VCaP (cell line): ENCODE measurements at regions not wholly inside any gene's neighbourhood (a gene's known extent, or its start where the extent isn't known, plus 50 kb on each side); places are given as distances from the start of the nearest gene placed in this dataset.

ENCODE experiments used
- H3K27ac ChIP-seq: fragments of 450-650 bp; 2 replicates; pipeline ENCODE4 v1.5.1; 2017
- TF ChIP-seq, protein P1 (sequence below): fragments of 450-650 bp; conservative IDR thresholded peaks from 2 replicates; pipeline ENCODE4 v1.5.1; 2017; ENCODE audit warnings: mild to moderate bottlenecking, moderate library complexity

DNA sequence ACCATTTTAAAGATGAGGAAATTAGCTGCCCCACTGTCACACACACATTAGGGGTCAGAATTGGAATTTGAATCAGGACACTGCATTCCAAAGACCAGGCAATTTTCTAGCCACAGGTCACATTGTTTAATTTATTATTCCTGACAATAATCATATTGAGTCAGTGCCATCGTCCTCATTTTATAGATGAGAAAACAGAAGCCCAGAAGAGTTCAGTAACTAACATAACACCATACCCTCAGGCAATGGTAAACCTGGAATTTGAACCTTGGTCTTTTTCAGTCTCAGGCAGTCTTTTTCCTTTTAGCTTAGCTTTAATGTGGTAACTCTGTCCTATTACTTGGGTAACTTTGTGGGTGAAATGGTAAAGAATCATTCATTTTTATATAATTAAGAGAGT, 330.3 kb upstream of the SYT1 start:
- H3K27ac ChIP-seq = no peak overlapping the region
- TF ChIP-seq, protein P1, sequence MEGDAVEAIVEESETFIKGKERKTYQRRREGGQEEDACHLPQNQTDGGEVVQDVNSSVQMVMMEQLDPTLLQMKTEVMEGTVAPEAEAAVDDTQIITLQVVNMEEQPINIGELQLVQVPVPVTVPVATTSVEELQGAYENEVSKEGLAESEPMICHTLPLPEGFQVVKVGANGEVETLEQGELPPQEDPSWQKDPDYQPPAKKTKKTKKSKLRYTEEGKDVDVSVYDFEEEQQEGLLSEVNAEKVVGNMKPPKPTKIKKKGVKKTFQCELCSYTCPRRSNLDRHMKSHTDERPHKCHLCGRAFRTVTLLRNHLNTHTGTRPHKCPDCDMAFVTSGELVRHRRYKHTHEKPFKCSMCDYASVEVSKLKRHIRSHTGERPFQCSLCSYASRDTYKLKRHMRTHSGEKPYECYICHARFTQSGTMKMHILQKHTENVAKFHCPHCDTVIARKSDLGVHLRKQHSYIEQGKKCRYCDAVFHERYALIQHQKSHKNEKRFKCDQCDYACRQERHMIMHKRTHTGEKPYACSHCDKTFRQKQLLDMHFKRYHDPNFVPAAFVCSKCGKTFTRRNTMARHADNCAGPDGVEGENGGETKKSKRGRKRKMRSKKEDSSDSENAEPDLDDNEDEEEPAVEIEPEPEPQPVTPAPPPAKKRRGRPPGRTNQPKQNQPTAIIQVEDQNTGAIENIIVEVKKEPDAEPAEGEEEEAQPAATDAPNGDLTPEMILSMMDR = no peak

DNA sequence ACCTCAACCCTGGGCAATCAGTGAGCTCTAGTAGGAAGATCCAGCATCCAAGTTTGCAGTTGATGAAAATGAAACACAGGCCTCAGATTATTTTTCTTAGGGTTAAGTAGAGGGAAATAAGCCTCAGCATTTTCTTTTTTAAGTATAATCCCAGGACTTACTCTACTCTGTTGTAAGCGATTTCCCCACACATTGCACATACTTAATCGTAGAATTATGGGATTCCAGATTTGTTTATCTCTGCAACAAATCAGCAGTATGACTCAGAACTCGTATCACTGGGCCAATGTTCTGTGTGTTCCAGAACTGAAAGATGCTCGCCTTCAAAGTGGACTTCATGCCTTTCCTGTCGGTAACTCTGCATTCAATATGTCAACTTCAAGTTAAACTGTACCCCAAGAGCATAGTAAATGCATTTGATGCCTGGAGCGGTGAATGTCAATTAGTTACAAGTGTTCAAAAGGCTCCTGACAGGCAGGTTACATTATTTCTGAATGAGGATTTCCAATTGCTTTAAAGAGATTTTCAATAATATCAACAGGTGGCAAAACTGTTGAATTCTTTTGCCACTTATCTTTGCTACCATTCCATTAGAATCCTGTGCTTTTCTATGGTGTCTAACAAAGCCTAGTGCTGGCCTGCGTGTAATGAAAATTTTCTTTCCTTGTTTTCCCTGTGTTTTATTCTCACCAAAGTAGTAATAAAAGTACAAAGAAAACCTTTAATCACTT, 323.8 kb upstream of the SYT1 start:
- H3K27ac ChIP-seq = no peak overlapping the region
- TF ChIP-seq, protein P1 = no peak

DNA sequence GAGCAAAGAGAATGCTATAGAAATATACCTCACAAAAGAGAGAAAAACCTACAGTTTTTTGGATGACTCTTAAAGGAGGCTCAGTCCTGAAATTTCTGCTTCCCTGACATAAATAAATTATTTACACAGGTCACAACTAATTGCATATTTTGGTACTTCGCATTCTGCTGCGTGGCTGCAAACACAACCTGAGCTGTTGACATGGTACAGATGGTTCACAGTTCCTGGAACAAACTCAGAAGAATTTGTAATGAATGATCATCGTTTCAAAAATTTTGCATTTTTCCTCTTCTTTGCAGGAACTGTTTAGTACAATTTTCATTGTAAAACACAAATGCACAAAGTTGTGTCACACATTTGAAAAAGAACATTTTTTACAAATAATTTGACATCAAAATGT, 313.7 kb upstream of the SYT1 start:
- no peak overlapping the region for H3K27ac ChIP-seq
- TF ChIP-seq, protein P1 = no peak

DNA sequence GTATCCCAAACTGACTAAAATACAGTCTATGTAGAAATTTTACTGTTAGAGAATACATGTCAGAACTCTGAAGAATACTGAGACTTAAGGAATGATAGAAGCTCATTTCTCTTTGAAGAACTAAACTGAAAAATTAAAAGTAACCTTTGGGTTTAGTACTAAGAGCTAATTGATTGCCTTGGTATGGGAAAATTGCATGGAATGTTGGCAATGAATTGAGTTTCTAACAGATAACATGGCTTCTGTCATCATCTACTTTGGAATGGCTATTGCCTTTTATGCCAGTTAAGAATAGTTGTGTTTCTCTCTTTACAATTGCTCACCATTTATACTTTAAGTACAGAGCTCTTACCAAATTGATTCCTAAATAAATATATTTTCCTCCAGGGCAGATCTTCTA, 308.8 kb upstream of the SYT1 start:
- TF ChIP-seq, protein P1 = no peak
- no peak overlapping the region for H3K27ac ChIP-seq

DNA sequence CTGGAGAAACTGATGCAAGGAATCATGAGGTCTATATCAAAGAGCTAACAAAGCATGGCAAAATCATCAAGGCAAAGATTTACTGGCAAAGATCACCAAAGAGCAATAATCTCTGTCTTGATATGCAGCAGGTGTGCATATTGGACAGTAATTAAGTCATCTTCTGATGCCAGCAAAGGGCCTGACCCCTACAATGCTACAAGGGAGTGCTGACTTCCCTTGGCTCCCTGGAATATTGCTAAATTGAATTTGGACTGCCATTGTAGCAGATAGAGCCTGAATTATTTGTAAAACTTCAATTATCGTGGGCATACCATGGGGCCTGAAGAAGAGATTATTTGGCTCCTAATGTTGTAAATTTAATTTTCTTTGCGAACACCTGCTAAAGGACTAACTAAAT, 307.9 kb upstream of the SYT1 start:
- TF ChIP-seq, protein P1 = no peak
- no peak overlapping the region for H3K27ac ChIP-seq

DNA sequence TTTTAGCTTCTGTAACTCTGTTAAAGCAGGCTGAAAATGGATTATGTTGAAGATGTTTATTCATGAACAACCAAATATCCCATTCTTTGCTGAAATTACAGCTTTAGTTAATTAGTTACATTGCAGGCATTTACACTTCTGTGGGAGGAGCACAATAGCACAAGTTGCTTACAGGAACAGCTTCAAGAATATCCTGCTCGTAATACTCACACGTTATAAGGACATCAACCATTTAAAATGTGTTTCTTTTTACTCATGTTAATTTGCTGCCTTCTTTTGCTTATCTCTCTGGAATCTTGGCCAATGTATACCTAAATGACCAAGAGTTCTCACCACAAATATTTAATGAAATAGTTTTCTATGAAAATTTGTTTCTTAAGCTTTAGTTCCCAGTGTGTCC, 305.2 kb upstream of the SYT1 start:
- TF ChIP-seq, protein P1 = no peak
- no peak overlapping the region for H3K27ac ChIP-seq

DNA sequence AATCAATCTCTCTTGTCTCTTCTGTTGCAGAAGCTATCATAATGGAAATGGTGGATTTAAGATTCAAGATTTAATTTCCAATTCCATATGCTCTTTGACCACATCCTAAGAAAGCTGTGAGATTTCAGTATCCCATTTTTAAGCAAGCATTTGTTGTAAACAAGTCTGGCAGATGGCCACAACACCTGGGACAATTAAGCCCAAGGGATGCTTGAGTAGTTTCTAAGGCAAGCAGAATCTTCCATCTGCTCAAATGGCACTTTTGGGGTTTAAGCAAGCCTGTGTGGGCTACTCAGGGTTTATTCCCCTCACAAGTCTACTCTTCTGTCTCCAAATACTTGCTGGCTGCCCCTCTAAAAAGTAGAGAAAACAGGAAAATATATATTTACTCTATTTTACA, 304.7 kb upstream of the SYT1 start:
- TF ChIP-seq, protein P1 = no peak
- H3K27ac ChIP-seq = no peak overlapping the region
